IMR-90 (cell line): ENCODE measurements at regions not wholly inside any gene's neighbourhood (a gene's known extent, or its start where the extent isn't known, plus 50 kb on each side); places are given as distances from the start of the nearest gene placed in this dataset.

ENCODE experiments used
- ATAC-seq: fragments of 200-7000 bp; cut with Tn5 transposase; 2 replicates; pipeline ENCODE4 v1.9.1; 2020; ENCODE audit warnings: low read depth, mild to moderate bottlenecking, moderate library complexity
- BruUV-seq: library from RNA; stranded (reverse); fragments of 400-500 nt; replicated peaks from 2 replicates; lab custom pipeline; 2021; lab: Mats Ljungman, UMichigan
- CTCF ChIA-PET: fragments of 300-600 bp; formaldehyde crosslinking; extraction: SDS; loops from one replicate; lab custom pipeline; 2021; ENCODE audit warnings: antibody characterized with exemption; lab: Yijun Ruan, JAX
- POLR2A ChIA-PET: fragments of 300-600 bp; sonication (Branson Sonifier 250); formaldehyde crosslinking; loops from one replicate; lab custom pipeline; 2022; ENCODE audit warnings: antibody characterized with exemption; ENCODE audit not compliant: unreplicated experiment; lab: Charles Lee
- DNase-seq: peaks from one replicate; pipeline ENCODE4 v3.0.0; 2013
- H2AFZ ChIP-seq: replicated peaks from 2 replicates; pipeline ENCODE3; 2013; ENCODE audit warnings: low read length, mild to moderate bottlenecking; ENCODE audit not compliant: poor library complexity
- H2AK5ac ChIP-seq: 2 replicates; pipeline ENCODE4 v1.6.1; 2013; ENCODE audit warnings: low read depth, low read length, inconsistent platforms
- H2AK9ac ChIP-seq: replicated peaks from 2 replicates; pipeline ENCODE3; 2013; ENCODE audit warnings: mild to moderate bottlenecking, low read depth, low read length, moderate library complexity; ENCODE audit not compliant: poor library complexity
- H2BK120ac ChIP-seq: 2 replicates; pipeline ENCODE4 v1.6.1; 2013; ENCODE audit warnings: low read depth, low read length, inconsistent platforms
- H2BK15ac ChIP-seq: 3 replicates; pipeline ENCODE4 v1.6.1; 2013; ENCODE audit warnings: low read depth, low read length, inconsistent platforms
- H2BK20ac ChIP-seq: 2 replicates; pipeline ENCODE4 v1.6.1; 2013; ENCODE audit warnings: low read depth, mild to moderate bottlenecking, inconsistent platforms, low read length, moderate library complexity
- H2BK5ac ChIP-seq: 2 replicates; pipeline ENCODE4 v1.6.1; 2013; ENCODE audit warnings: mild to moderate bottlenecking, low read depth, low read length, inconsistent platforms; ENCODE audit not compliant: poor library complexity, severe bottlenecking
- H3K14ac ChIP-seq: replicated peaks from 2 replicates; pipeline ENCODE4 v1.6.1; 2013; ENCODE audit warnings: low read depth, low read length, inconsistent platforms
- H3K18ac ChIP-seq: 2 replicates; pipeline ENCODE4 v1.6.1; 2013; ENCODE audit warnings: low read depth, low read length, control low read depth
- H3K23ac ChIP-seq: 2 replicates; pipeline ENCODE4 v1.6.1; 2013; ENCODE audit warnings: low read depth, low read length, inconsistent platforms
- H3K27ac ChIP-seq: 2 replicates; pipeline ENCODE4 v1.5.1; 2013; ENCODE audit warnings: mild to moderate bottlenecking, control low read depth, low read length; ENCODE audit not compliant: insufficient read depth
- H3K27me3 ChIP-seq: 2 replicates; pipeline ENCODE4 v1.6.1; 2013; ENCODE audit warnings: low read length; ENCODE audit not compliant: control insufficient read depth, insufficient read depth
- H3K36me3 ChIP-seq: 2 replicates; pipeline ENCODE4 v1.6.1; 2013; ENCODE audit warnings: low read length, mixed read lengths; ENCODE audit not compliant: control insufficient read depth, insufficient read depth
- H3K4ac ChIP-seq: 2 replicates; pipeline ENCODE4 v1.6.1; 2013; ENCODE audit warnings: low read depth, low read length, inconsistent platforms
- H3K4me1 ChIP-seq: 2 replicates; pipeline ENCODE4 v1.6.1; 2013; ENCODE audit warnings: low read length, mixed read lengths; ENCODE audit not compliant: control insufficient read depth, insufficient read depth
- H3K4me2 ChIP-seq: 2 replicates; pipeline ENCODE4 v1.6.1; 2013; ENCODE audit warnings: low read depth, mild to moderate bottlenecking, control low read depth, low read length, moderate library complexity
- H3K4me3 ChIP-seq: 2 replicates; pipeline ENCODE4 v1.5.1; 2013; ENCODE audit warnings: low read depth, mild to moderate bottlenecking, control low read depth, low read length, moderate library complexity; ENCODE audit not compliant: insufficient read depth
- H3K56ac ChIP-seq: 2 replicates; pipeline ENCODE4 v1.6.1; 2013; ENCODE audit warnings: low read length, inconsistent platforms; ENCODE audit not compliant: insufficient read depth; ENCODE audit errors: extremely low read depth
- H3K79me1 ChIP-seq, 2 experiments: 2 replicates each; pipeline ENCODE4 v1.6.1; 2013; ENCODE audit warnings: low read length in 2 of 2, inconsistent platforms in 1 of 2, low read depth in 1 of 2
- H3K9ac ChIP-seq: 2 replicates; pipeline ENCODE4 v1.6.1; 2013; ENCODE audit warnings: low read depth, low read length, control low read depth
- H3K9me1 ChIP-seq: 2 replicates; pipeline ENCODE4 v1.6.1; 2013; ENCODE audit warnings: low read length, inconsistent platforms; ENCODE audit not compliant: insufficient read depth
- H3K9me3 ChIP-seq: 2 replicates; pipeline ENCODE4 v1.6.1; 2013; ENCODE audit warnings: low read length; ENCODE audit not compliant: control insufficient read depth, insufficient read depth
- H4K20me1 ChIP-seq: 2 replicates; pipeline ENCODE4 v1.6.1; 2013; ENCODE audit warnings: low read length, inconsistent platforms; ENCODE audit not compliant: insufficient read depth
- H4K5ac ChIP-seq: 2 replicates; pipeline ENCODE4 v1.6.1; 2013; ENCODE audit warnings: mild to moderate bottlenecking, low read depth, low read length, control low read depth
- H4K8ac ChIP-seq, 2 experiments: 2 replicates each; pipeline ENCODE4 v1.6.1; 2013; ENCODE audit warnings: low read depth in 2 of 2, low read length in 2 of 2, control low read depth in 1 of 2, inconsistent platforms in 1 of 2
- H4K91ac ChIP-seq: 2 replicates; pipeline ENCODE4 v1.6.1; 2013; ENCODE audit warnings: low read depth, low read length, inconsistent platforms; ENCODE audit not compliant: insufficient read depth
- BHLHE40 ChIP-seq: fragments of 150-350 bp; IDR thresholded peaks from 2 replicates; pipeline ENCODE4 v1.6.1; 2016; ENCODE audit warnings: mild to moderate bottlenecking, low read depth, low read length
- CEBPB ChIP-seq: IDR thresholded peaks from 2 replicates; pipeline ENCODE4 v1.6.1; 2012; ENCODE audit warnings: low read depth, low read length, improper control_type of control experiment
- CHD1 ChIP-seq: IDR thresholded peaks from 2 replicates; pipeline ENCODE4 v1.6.1; 2012; ENCODE audit warnings: low read depth, low read length, improper control_type of control experiment
- CTCF ChIP-seq: conservative IDR thresholded peaks from 2 replicates; pipeline ENCODE4 v1.5.1; 2012; ENCODE audit warnings: mild to moderate bottlenecking, low read depth, low read length, improper control_type of control experiment
- ELK1 ChIP-seq: fragments of 150-350 bp; IDR thresholded peaks from 2 replicates; pipeline ENCODE4 v1.6.1; 2016; ENCODE audit warnings: low read depth, mild to moderate bottlenecking, low read length, moderate library complexity, borderline replicate concordance
- MAFK ChIP-seq: IDR thresholded peaks from 2 replicates; pipeline ENCODE4 v1.6.1; 2012; ENCODE audit warnings: low read depth, low read length, improper control_type of control experiment
- MAZ ChIP-seq: IDR thresholded peaks from 2 replicates; pipeline ENCODE4 v1.6.1; 2012; ENCODE audit warnings: low read depth, mild to moderate bottlenecking, low read length, improper control_type of control experiment, moderate library complexity, borderline replicate concordance
- MXI1 ChIP-seq: IDR thresholded peaks from 2 replicates; pipeline ENCODE4 v1.6.1; 2012; ENCODE audit warnings: low read depth, mild to moderate bottlenecking, low read length, moderate library complexity, borderline replicate concordance
- NFE2L2 ChIP-seq: fragments of 150-350 bp; IDR thresholded peaks from 2 replicates; pipeline ENCODE4 v1.6.1; 2016; ENCODE audit warnings: low read depth, mild to moderate bottlenecking, low read length
- POLR2A ChIP-seq: IDR thresholded peaks from 2 replicates; pipeline ENCODE4 v1.6.1; 2012; ENCODE audit warnings: mild to moderate bottlenecking, low read depth, low read length
- RAD21 ChIP-seq: IDR thresholded peaks from 2 replicates; pipeline ENCODE4 v1.6.1; 2012; ENCODE audit warnings: low read length, improper control_type of control experiment
- RCOR1 ChIP-seq: IDR thresholded peaks from 2 replicates; pipeline ENCODE4 v1.6.1; 2012; ENCODE audit warnings: mild to moderate bottlenecking, low read length, improper control_type of control experiment; ENCODE audit not compliant: insufficient replicate concordance
- RFX5 ChIP-seq: IDR thresholded peaks from 2 replicates; pipeline ENCODE4 v1.8.0; 2012; ENCODE audit warnings: low read depth, mild to moderate bottlenecking, low read length, moderate library complexity
- SMC3 ChIP-seq: fragments of 150-350 bp; IDR thresholded peaks from 2 replicates; pipeline ENCODE4 v1.6.1; 2016; ENCODE audit warnings: low read depth, mild to moderate bottlenecking, antibody characterized with exemption, low read length, moderate library complexity
- WGBS, 2 experiments: methylation state at CpG; one replicate each; pipeline versions ENCODE4 v1.1.5 to v1.1.7; 2013; ENCODE audit warnings: missing lambda C conversion rate in 2 of 2; ENCODE audit not compliant: insufficient read length in 1 of 2; ENCODE audit errors: extremely low coverage in 2 of 2; 5-methylcytosine and 5-hydroxymethylcytosine counted together
- dilution Hi-C: fragments of 300-500 bp; cut with HindIII; formaldehyde crosslinking; loops from one replicate; pipeline ENCODE4 v1.14.3; 2018; ENCODE audit warnings: low sequenced_read_pairs; ENCODE audit not compliant: unreplicated experiment
- in situ Hi-C: fragments of 300-500 bp; cut with MboI; formaldehyde crosslinking; loops from 3 replicates; pipeline ENCODE4 v1.14.3; 2019; ENCODE audit warnings: low sequenced_read_pairs, inconsistent platforms, mixed read lengths
- intact Hi-C: fragments of 100-400 bp; cut with micrococcal nuclease; formaldehyde crosslinking; loops from 2 replicates; pipeline ENCODE4 v1.10.0; 2022
- TF ChIP-seq, protein P1 (sequence below): fragments of 150-350 bp; IDR thresholded peaks from 2 replicates; pipeline ENCODE4 v1.6.1; 2017; ENCODE audit warnings: mild to moderate bottlenecking, antibody characterized with exemption, low read length, low read depth

- DNase-seq: no peak
- dilution Hi-C loops: no loop called here
- BruUV-seq: no TSS peak
These were observed 144.9 kb downstream of the CHIC2 start for GRCh38 chr4:53919535-53919934.

More at GRCh38 chr4:53919535-53919934, 144.9 kb downstream of the CHIC2 start:
- no peak overlapping the region for H3K9ac ChIP-seq
- H3K56ac ChIP-seq: no peak overlapping the region
- no peak overlapping the region for H2BK15ac ChIP-seq
- ChIA-PET POLR2A (interaction anchor here (1.0 kb wide), 1 partner anchor 12 kb away, joined by 3 read pairs; no protein-coding TSS in a partner anchor), CTCF (interaction anchor here (1.8 kb wide), 1 partner anchor 11 kb away, joined by 7 read pairs; no protein-coding TSS in a partner anchor)
- H3K4ac ChIP-seq: no peak overlapping the region
- H2AFZ ChIP-seq: no peak overlapping the region
- H3K4me2 ChIP-seq: no peak overlapping the region
- no peak overlapping the region for H3K27ac ChIP-seq
- TF ChIP-seq CTCF (no peak), NFE2L2 (no peak), RCOR1 (no peak), CEBPB (no peak), MXI1 (no peak), SMC3 (no peak), MAZ (no peak), MAFK (no peak), CHD1 (no peak), RFX5 (no peak), BHLHE40 (no peak), ELK1 (no peak), RAD21 (no peak), POLR2A (no peak)
- TF ChIP-seq, protein P1, sequence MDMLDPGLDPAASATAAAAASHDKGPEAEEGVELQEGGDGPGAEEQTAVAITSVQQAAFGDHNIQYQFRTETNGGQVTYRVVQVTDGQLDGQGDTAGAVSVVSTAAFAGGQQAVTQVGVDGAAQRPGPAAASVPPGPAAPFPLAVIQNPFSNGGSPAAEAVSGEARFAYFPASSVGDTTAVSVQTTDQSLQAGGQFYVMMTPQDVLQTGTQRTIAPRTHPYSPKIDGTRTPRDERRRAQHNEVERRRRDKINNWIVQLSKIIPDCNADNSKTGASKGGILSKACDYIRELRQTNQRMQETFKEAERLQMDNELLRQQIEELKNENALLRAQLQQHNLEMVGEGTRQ: no peak
- H3K4me1 ChIP-seq: peaks cover 15% of the 10 kb centered on the region
- no peaks in the 10 kb centered on the region for H3K27me3 ChIP-seq
- WGBS, 2 experiments: 100% methylated on average over 1 of the region's 2 CpGs; no CpG with 5 or more reads in 1 of the 2 experiments
- H2AK5ac ChIP-seq: no peak overlapping the region
- no peak overlapping the region for H3K23ac ChIP-seq
- no peak overlapping the region for H3K4me3 ChIP-seq
- H4K5ac ChIP-seq: no peak overlapping the region
- intact Hi-C loops (no loop called here), in situ Hi-C loops (loop anchor here (25.0 kb wide), 1 partner anchor 732 kb away; no protein-coding TSS in a partner anchor)
- no peak overlapping the region for H3K18ac ChIP-seq
- H4K20me1 ChIP-seq: no peaks in the 10 kb centered on the region
- H2AK9ac ChIP-seq: no peak overlapping the region
- peaks cover 0 to 3% of the 10 kb centered on the region in 2 experiments; a peak in 1 of 4 replicates for H3K79me1 ChIP-seq
- no peak overlapping the region for H2BK120ac ChIP-seq
- peaks cover 18% of the 10 kb centered on the region for H3K9me1 ChIP-seq
- no peak overlapping the region for H3K14ac ChIP-seq
- H2BK5ac ChIP-seq: no peak overlapping the region
- H3K36me3 ChIP-seq: no peaks in the 10 kb centered on the region
- no peak overlapping the region for H4K91ac ChIP-seq
- no peaks in the 10 kb centered on the region for H3K9me3 ChIP-seq
- no peak overlapping the region for H2BK20ac ChIP-seq
- peak; percentile 25; the same call in 1 of the 2 replicates for ATAC-seq
- H4K8ac ChIP-seq: no peak overlapping the region
